ENCODE measurements at regions not wholly inside any gene's neighbourhood (a gene's known extent, or its start where the extent isn't known, plus 50 kb on each side); places are given as distances from the start of the nearest gene placed in this dataset.

DNA sequence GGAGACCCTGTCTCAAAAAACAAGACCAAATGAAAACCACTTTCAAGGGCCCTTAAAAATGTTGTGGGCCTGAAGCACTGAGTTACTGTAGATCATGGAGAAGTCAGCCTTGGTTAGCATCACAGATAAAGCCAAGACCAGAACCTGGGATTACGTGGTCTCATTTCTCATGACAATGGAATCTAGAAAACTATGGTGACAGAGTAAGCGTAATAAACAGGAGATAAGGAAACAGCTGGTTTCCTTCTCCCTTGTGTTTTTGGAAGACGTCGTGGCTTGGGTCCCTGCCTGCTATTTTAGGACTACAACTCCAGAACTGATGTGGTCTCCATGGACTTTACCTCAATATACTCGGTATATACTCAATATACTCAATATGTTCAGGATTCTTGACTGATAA, 180.7 kb upstream of the ZFHX3 start:
- TF ChIP-seq, protein P1, sequence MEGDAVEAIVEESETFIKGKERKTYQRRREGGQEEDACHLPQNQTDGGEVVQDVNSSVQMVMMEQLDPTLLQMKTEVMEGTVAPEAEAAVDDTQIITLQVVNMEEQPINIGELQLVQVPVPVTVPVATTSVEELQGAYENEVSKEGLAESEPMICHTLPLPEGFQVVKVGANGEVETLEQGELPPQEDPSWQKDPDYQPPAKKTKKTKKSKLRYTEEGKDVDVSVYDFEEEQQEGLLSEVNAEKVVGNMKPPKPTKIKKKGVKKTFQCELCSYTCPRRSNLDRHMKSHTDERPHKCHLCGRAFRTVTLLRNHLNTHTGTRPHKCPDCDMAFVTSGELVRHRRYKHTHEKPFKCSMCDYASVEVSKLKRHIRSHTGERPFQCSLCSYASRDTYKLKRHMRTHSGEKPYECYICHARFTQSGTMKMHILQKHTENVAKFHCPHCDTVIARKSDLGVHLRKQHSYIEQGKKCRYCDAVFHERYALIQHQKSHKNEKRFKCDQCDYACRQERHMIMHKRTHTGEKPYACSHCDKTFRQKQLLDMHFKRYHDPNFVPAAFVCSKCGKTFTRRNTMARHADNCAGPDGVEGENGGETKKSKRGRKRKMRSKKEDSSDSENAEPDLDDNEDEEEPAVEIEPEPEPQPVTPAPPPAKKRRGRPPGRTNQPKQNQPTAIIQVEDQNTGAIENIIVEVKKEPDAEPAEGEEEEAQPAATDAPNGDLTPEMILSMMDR (IDR thresholded peaks at IDR 0.05; ENCODE audit: low read depth, low read length), result no peak
- TF ChIP-seq EZH2phosphoT487 (IDR thresholded peaks at IDR 0.05; ENCODE audit: low read depth), result no peak
